GM21576 (cell line): ENCODE measurements at regions not wholly inside any gene's neighbourhood (a gene's known extent, or its start where the extent isn't known, plus 50 kb on each side); places are given as distances from the start of the nearest gene placed in this dataset.

ENCODE experiments used
- ATAC-seq: cut with Tn5 transposase; IDR thresholded peaks from one replicate; pipeline ENCODE4 v1.9.1; 2021; ENCODE audit warnings: mild to moderate bottlenecking, moderate library complexity; ENCODE audit not compliant: unreplicated experiment

- no peak for ATAC-seq
Observed at GRCh38 chr4:176504118-176504517, 184.4 kb downstream of the SPCS3 start.

- ATAC-seq, result no peak
Observed at GRCh38 chr4:176507845-176508533, 188.2 kb downstream of the SPCS3 start.

GRCh38 chr4:176508780-176509331 is 189.1 kb downstream of the SPCS3 start:
- ATAC-seq, result no peak

- no peak for ATAC-seq
Observed at GRCh38 chr4:176525576-176525975, 205.8 kb downstream of the SPCS3 start.

- no peak for ATAC-seq
Observed at GRCh38 chr4:176526704-176527103, 206.9 kb downstream of the SPCS3 start.

GRCh38 chr4:176529574-176529973 is 209.8 kb downstream of the SPCS3 start:
- ATAC-seq, result no peak

GRCh38 chr4:176533159-176533558 is 213.4 kb downstream of the SPCS3 start:
- no peak for ATAC-seq

- ATAC-seq, result no peak
Observed at GRCh38 chr4:176534566-176534965, 214.8 kb downstream of the SPCS3 start.

GRCh38 chr4:176538217-176538925 is 218.6 kb downstream of the SPCS3 start:
- ATAC-seq, result no peak

GRCh38 chr4:176539091-176539784 is 219.5 kb downstream of the SPCS3 start:
- ATAC-seq, result no peak

- ATAC-seq, result no peak
Observed at GRCh38 chr4:176539785-176540175, 220.0 kb downstream of the SPCS3 start.

GRCh38 chr4:176540814-176541213 is 221.0 kb downstream of the SPCS3 start:
- ATAC-seq, result no peak

GRCh38 chr4:176545872-176546271 is 226.1 kb downstream of the SPCS3 start:
- no peak for ATAC-seq

- ATAC-seq, result no peak
Observed at GRCh38 chr4:176546975-176547374, 227.2 kb downstream of the SPCS3 start.

- ATAC-seq, result no peak
Observed at GRCh38 chr4:176548571-176548970, 228.8 kb downstream of the SPCS3 start.

GRCh38 chr4:176549161-176549865 is 229.5 kb downstream of the SPCS3 start:
- no peak for ATAC-seq

GRCh38 chr4:176558661-176559060 is 234.1 kb downstream of the VEGFC start:
- no peak for ATAC-seq

- no peak for ATAC-seq
Observed at GRCh38 chr4:176561368-176561767, 231.4 kb downstream of the VEGFC start.

GRCh38 chr4:176563591-176563990 is 229.1 kb downstream of the VEGFC start:
- ATAC-seq, result no peak

GRCh38 chr4:176565049-176565448 is 227.7 kb downstream of the VEGFC start:
- no peak for ATAC-seq

GRCh38 chr4:176566769-176567168 is 226.0 kb downstream of the VEGFC start:
- no peak for ATAC-seq
